SK-N-SH (cell line): ENCODE measurements at regions not wholly inside any gene's neighbourhood (a gene's known extent, or its start where the extent isn't known, plus 50 kb on each side); places are given as distances from the start of the nearest gene placed in this dataset.

Experiments used
- CTCF ChIA-PET: fragments of 300-600, 350-600 bp; formaldehyde crosslinking; extraction: SDS; loops from one replicate; lab custom pipeline; 2021; lab: Yijun Ruan, JAX
- POLR2A ChIA-PET: fragments of 350-600 bp; sonication (Branson Sonifier 250); formaldehyde crosslinking; extraction: SDS; loops from one replicate; lab custom pipeline; 2020; ENCODE audit warnings: antibody characterized with exemption, inconsistent platforms; lab: Yijun Ruan, JAX
- DNase-seq: peaks from one replicate; pipeline ENCODE4 v3.0.0; 2012
- H2AFZ ChIP-seq: fragments of 200-600 bp; sonication (generic); 2 replicates; pipeline ENCODE4 v1.8.1; 2016; ENCODE audit warnings: antibody characterized with exemption, mild to moderate bottlenecking, low read depth
- H3F3A ChIP-seq: fragments of 200-600 bp; sonication (generic); replicated peaks from 2 replicates; pipeline ENCODE3; 2016; ENCODE audit warnings: antibody characterized with exemption, mild to moderate bottlenecking; ENCODE audit not compliant: insufficient read depth
- H3K27ac ChIP-seq, 2 experiments: fragments of 200-500 bp in 1 of 2; fragments of 200-600 bp in 1 of 2; sonication (Bioruptor generic) in 1 of 2; sonication (generic), shearing (Covaris generic) in 1 of 2; 2 replicates each; pipeline versions ENCODE4 v1.5.1 to v1.6.1; 2014 to 2016; ENCODE audit warnings: low read depth in 2 of 2, inconsistent platforms in 1 of 2, low read length in 1 of 2, mild to moderate bottlenecking in 1 of 2, mixed read lengths in 1 of 2
- H3K27me3 ChIP-seq: fragments of 200-600 bp; sonication (generic), shearing (Covaris generic); 2 replicates; pipeline ENCODE4 v1.6.1; 2016; ENCODE audit warnings: mixed run types; ENCODE audit not compliant: insufficient read depth
- H3K36me3 ChIP-seq, 2 experiments: fragments of 200-500 bp in 1 of 2; fragments of 200-600 bp in 1 of 2; sonication (Bioruptor generic) in 1 of 2; sonication (generic) in 1 of 2; replicated peaks in 1 of 2; 2 replicates each; pipeline versions ENCODE3 to v1.5.1; 2014 to 2016; ENCODE audit warnings: low read length in 1 of 2, mild to moderate bottlenecking in 1 of 2; ENCODE audit not compliant: insufficient read depth in 2 of 2, control insufficient read depth in 1 of 2
- H3K4me1 ChIP-seq, 2 experiments: fragments of 200-500 bp in 1 of 2; fragments of 200-600 bp in 1 of 2; sonication (Bioruptor generic) in 1 of 2; sonication (generic), shearing (Covaris generic) in 1 of 2; 2 replicates each; pipeline versions ENCODE4 v1.5.1 to v1.6.1; 2014 to 2016; ENCODE audit warnings: low read depth in 1 of 2, low read length in 1 of 2, mixed run types in 1 of 2; ENCODE audit not compliant: insufficient read depth in 2 of 2, control insufficient read depth in 1 of 2
- H3K4me2 ChIP-seq: fragments of 200-600 bp; sonication (generic), shearing (Covaris generic); 2 replicates; pipeline ENCODE4 v1.6.1; 2017; ENCODE audit warnings: mixed run types
- H3K4me3 ChIP-seq, 2 experiments: fragments of 200-500 bp in 1 of 2; fragments of 200-600 bp in 1 of 2; sonication (Bioruptor generic) in 1 of 2; sonication (generic), shearing (Covaris generic) in 1 of 2; 2 replicates each; pipeline versions ENCODE4 v1.5.1 to v1.8.1; 2014 to 2016; ENCODE audit warnings: low read depth in 2 of 2, inconsistent platforms in 1 of 2, low read length in 1 of 2, mild to moderate bottlenecking in 1 of 2, mixed read lengths in 1 of 2, moderate library complexity in 1 of 2
- H3K79me2 ChIP-seq: fragments of 200-600 bp; sonication (generic); 2 replicates; pipeline ENCODE4 v1.8.1; 2017; ENCODE audit warnings: mild to moderate bottlenecking; ENCODE audit not compliant: insufficient read depth
- H3K9ac ChIP-seq: fragments of 200-600 bp; sonication (generic); 2 replicates; pipeline ENCODE4 v1.6.1; 2017; ENCODE audit warnings: mixed run types
- H3K9me2 ChIP-seq: fragments of 200-600 bp; sonication (generic); 2 replicates; pipeline ENCODE4 v1.6.1; 2017; ENCODE audit warnings: mixed run types
- H3K9me3 ChIP-seq: fragments of 200-600 bp; sonication (generic); 2 replicates; pipeline ENCODE4 v1.6.1; 2017; ENCODE audit warnings: mixed run types, mild to moderate bottlenecking, moderate library complexity
- H4K20me1 ChIP-seq: fragments of 200-600 bp; sonication (generic); 2 replicates; pipeline ENCODE4 v1.6.1; 2017; ENCODE audit warnings: mild to moderate bottlenecking, mixed run types; ENCODE audit not compliant: insufficient read depth
- CHD2 ChIP-seq: fragments of 150-350 bp; IDR thresholded peaks from 2 replicates; pipeline ENCODE4 v1.6.1; 2018; ENCODE audit warnings: low read length; ENCODE audit not compliant: partially characterized antibody
- EZH2phosphoT487 ChIP-seq: fragments of 200-600 bp; sonication (generic); IDR thresholded peaks from 2 replicates; pipeline ENCODE4 v1.6.1; 2017; ENCODE audit warnings: low read depth, mixed run types, mild to moderate bottlenecking, antibody characterized with exemption, moderate library complexity, borderline replicate concordance
- FOSL2 ChIP-seq: IDR thresholded peaks from 2 replicates; pipeline ENCODE4 v1.4.0; 2012; ENCODE audit warnings: low read depth, mild to moderate bottlenecking, moderate library complexity, borderline replicate concordance
- MXI1 ChIP-seq: IDR thresholded peaks from 2 replicates; pipeline ENCODE4 v1.6.1; 2012; ENCODE audit warnings: mild to moderate bottlenecking, low read depth, low read length, improper control_type of control experiment
- PBX3 ChIP-seq: IDR thresholded peaks from 2 replicates; pipeline ENCODE4; 2012
- RAD21 ChIP-seq: IDR thresholded peaks from 2 replicates; pipeline ENCODE4 v1.6.1; 2012; ENCODE audit warnings: mild to moderate bottlenecking, low read length
- REST ChIP-seq: IDR thresholded peaks from 2 replicates; pipeline ENCODE4 v1.6.1; 2012; ENCODE audit warnings: mild to moderate bottlenecking, low read depth, low read length, moderate library complexity
- RXRA ChIP-seq: IDR thresholded peaks from 2 replicates; pipeline ENCODE4 v1.4.0; 2012; ENCODE audit warnings: low read depth, mild to moderate bottlenecking, borderline replicate concordance
- SIN3A ChIP-seq: IDR thresholded peaks from 2 replicates; pipeline ENCODE4 v1.6.1; 2012; ENCODE audit warnings: low read depth, mild to moderate bottlenecking, low read length, moderate library complexity, borderline replicate concordance
- SMC3 ChIP-seq: IDR thresholded peaks from 2 replicates; pipeline ENCODE4 v1.6.1; 2012; ENCODE audit warnings: low read depth, low read length, improper control_type of control experiment
- TAF1 ChIP-seq: IDR thresholded peaks from 2 replicates; pipeline ENCODE4 v1.6.1; 2012; ENCODE audit warnings: low read depth, mild to moderate bottlenecking, low read length, moderate library complexity, borderline replicate concordance
- USF1 ChIP-seq: IDR thresholded peaks from 2 replicates; pipeline ENCODE4 v1.4.0; 2012; ENCODE audit warnings: low read depth, borderline replicate concordance
- YY1 ChIP-seq: IDR thresholded peaks from 2 replicates; pipeline ENCODE4 v1.4.0; 2012; ENCODE audit warnings: low read depth, mild to moderate bottlenecking
- ZBTB33 ChIP-seq: IDR thresholded peaks from 2 replicates; pipeline ENCODE4 v1.4.0; 2012; ENCODE audit warnings: low read depth, borderline replicate concordance
- WGBS: methylation state at CpG from one replicate; pipeline ENCODE4 v1.1.6; 2017; ENCODE audit warnings: low lambda C conversion rate; 5-methylcytosine and 5-hydroxymethylcytosine counted together

- no peak for TF ChIP-seq REST
These were observed 420.4 kb downstream of the CETN3 start (continued) for GRCh38 chr5:89988998-89989655.

GRCh38 chr5:89988129-89988810, 421.3 kb downstream of the CETN3 start:
- no peaks in the 10 kb centered on the region for H3K9me3 ChIP-seq
- H3K4me1 ChIP-seq = no peaks in the 10 kb centered on the region
- H3K9ac ChIP-seq = no peak overlapping the region
- ChIA-PET POLR2A (no interaction called here), CTCF (interaction anchor here (1.2 kb wide), 1 partner anchor 15 kb away, joined by 3 read pairs; no protein-coding TSS in a partner anchor)
- DNase-seq = no peak
- no peak for TF ChIP-seq CHD2
- no peak for TF ChIP-seq USF1
- TF ChIP-seq RXRA = no peak
- TF ChIP-seq MXI1 = no peak
- TF ChIP-seq SIN3A = no peak
- no peak overlapping the region for H3K27ac ChIP-seq
- H3K79me2 ChIP-seq = no peaks in the 10 kb centered on the region
- no peak overlapping the region for H3K4me2 ChIP-seq
- H3K4me3 ChIP-seq = no peak overlapping the region
- no peak overlapping the region for H2AFZ ChIP-seq
- H3K36me3 ChIP-seq = no peaks in the 10 kb centered on the region
- WGBS = 70% methylated on average over 5 of the region's 5 CpGs
- no peaks in the 10 kb centered on the region for H3K27me3 ChIP-seq
- no peaks in the 10 kb centered on the region for H3K9me2 ChIP-seq
- no peaks in the 10 kb centered on the region for H4K20me1 ChIP-seq
- H3F3A ChIP-seq = no peaks in the 10 kb centered on the region

GRCh38 chr5:89983216-89983615, 426.3 kb downstream of the CETN3 start:
- H3K4me3 ChIP-seq = no peak overlapping the region
- H3K9me2 ChIP-seq = no peaks in the 10 kb centered on the region
- H3K4me1 ChIP-seq = no peaks in the 10 kb centered on the region; a peak in 1 of 4 replicates
- no peaks in the 10 kb centered on the region for H4K20me1 ChIP-seq
- no peak for DNase-seq
- ChIA-PET CTCF (interaction anchor here (1.3 kb wide), 1 partner anchor 1256 kb away, joined by 6 read pairs; no protein-coding TSS in a partner anchor), POLR2A (no interaction called here)
- H3K4me2 ChIP-seq = no peak overlapping the region
- 82% methylated on average over 5 of the region's 5 CpGs for WGBS
- H3K9ac ChIP-seq = no peak overlapping the region
- H3K9me3 ChIP-seq = no peaks in the 10 kb centered on the region
- H3K27ac ChIP-seq = no peak overlapping the region
- no peaks in the 10 kb centered on the region for H3F3A ChIP-seq
- H3K27me3 ChIP-seq = no peaks in the 10 kb centered on the region
- H3K79me2 ChIP-seq = no peaks in the 10 kb centered on the region
- no peaks in the 10 kb centered on the region for H3K36me3 ChIP-seq
- no peak overlapping the region for H2AFZ ChIP-seq
- no peak for TF ChIP-seq SMC3
- TF ChIP-seq FOSL2 = no peak
- TF ChIP-seq TAF1 = no peak
- TF ChIP-seq ZBTB33 = no peak
- no peak for TF ChIP-seq YY1
- TF ChIP-seq RAD21 = no peak
- TF ChIP-seq USF1 = no peak
- TF ChIP-seq PBX3 = no peak
- TF ChIP-seq EZH2phosphoT487 = no peak
